IPS-18c (cell line): ENCODE measurements at regions not wholly inside any gene's neighbourhood (a gene's known extent, or its start where the extent isn't known, plus 50 kb on each side); places are given as distances from the start of the nearest gene placed in this dataset.

Source experiments
- H3K4me3 ChIP-seq: 2 replicates; pipeline ENCODE4 v1.7.0; 2013; ENCODE audit warnings: low read depth, mild to moderate bottlenecking, low read length, moderate library complexity; ENCODE audit not compliant: insufficient read depth
- H3K9me3 ChIP-seq: one replicate; pipeline ENCODE4 v1.6.1; 2013; ENCODE audit warnings: mild to moderate bottlenecking, low read length, moderate library complexity; ENCODE audit not compliant: control insufficient read depth, insufficient read depth

DNA sequence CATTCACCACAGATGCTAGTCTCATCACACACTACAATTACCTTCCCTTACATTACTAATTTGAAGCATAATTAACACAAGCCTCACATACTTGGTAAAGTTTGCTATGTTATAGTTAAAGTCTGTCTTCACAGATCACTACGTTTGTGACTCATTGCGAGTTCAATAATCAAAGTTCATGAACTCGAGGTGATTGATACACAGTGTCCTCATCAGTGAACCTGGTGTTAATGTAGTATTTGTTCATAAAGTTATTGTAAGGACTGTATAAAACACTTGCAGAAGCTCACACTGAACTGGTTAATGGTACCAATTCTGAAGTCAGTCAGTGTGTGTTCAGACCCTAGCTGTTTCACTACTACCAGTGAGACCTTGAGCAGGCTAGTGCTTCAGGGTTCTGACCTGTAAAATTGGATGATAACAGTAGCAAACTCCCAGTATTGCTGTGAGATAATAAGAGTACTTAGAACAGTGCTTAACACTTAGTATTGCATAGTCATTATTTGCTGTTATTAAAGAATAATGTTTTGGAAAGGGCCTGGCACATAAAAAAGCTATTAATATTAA is 313.3 kb downstream of the LIG4 start:
- Histone ChIP-seq H3K9me3 (no peaks in the 10 kb centered on the region), H3K4me3 (no peak overlapping the region)

GRCh38 chr13:107901230-107901629 is 314.1 kb downstream of the LIG4 start:
- Histone ChIP-seq H3K9me3 (no peaks in the 10 kb centered on the region), H3K4me3 (no peak overlapping the region)

GRCh38 chr13:107900775-107901174 is 314.6 kb downstream of the LIG4 start:
- Histone ChIP-seq H3K4me3 (no peak overlapping the region), H3K9me3 (no peaks in the 10 kb centered on the region)

DNA sequence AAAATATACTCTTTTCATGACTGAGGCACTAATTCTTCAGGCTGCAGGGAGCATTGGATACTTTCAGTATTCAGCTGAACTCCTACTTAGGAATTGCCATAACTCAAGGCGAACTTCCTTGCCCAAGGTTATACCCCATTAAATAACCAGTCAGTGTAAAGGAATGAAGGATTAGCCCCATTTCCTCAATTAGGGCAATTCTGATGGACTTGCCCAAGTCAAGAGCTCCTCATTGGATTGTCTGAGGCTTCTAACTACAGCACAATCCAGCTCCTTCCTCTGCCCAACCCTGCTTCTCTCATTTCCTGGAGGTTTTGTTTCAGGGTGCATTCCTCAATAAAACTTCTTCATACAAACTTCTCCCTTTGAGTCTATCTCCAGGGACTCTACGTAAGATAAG is 329.2 kb downstream of the LIG4 start:
- Histone ChIP-seq H3K9me3 (no peaks in the 10 kb centered on the region), H3K4me3 (no peak overlapping the region)

- H3K9me3 ChIP-seq = no peaks in the 10 kb centered on the region
- no peak overlapping the region for H3K4me3 ChIP-seq
Measured at GRCh38 chr13:107884564-107884963, 330.8 kb downstream of the LIG4 start.

DNA sequence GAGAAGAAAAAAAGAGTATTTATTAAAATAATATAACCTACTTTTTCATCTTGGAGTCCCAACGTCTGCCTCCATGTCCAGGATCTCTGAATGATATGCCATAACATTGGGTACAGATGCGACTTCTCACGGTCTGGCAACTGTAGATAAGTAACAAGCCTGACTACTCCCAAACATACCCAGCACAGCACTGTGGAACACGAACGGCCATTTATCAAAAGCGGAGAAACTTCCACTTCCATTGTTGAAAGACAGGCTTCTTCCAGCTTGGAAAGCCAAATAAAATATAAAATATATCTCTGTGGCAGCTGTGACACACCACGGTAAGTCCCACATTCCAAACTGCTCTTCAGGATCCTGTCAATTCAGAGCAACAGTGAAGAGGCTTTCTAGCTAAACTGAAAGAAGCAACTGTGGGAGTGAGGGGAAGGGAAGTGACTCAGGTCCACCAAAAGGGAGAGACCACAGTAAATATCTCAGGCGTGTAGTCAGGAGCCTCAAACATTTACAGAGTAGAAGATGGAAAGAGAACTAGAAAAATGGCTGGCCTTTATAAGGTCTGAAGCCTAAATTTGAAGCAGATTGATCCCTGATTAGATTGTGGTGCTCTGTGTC is 331.7 kb downstream of the LIG4 start:
- no peaks in the 10 kb centered on the region for H3K9me3 ChIP-seq
- no peak overlapping the region for H3K4me3 ChIP-seq

DNA sequence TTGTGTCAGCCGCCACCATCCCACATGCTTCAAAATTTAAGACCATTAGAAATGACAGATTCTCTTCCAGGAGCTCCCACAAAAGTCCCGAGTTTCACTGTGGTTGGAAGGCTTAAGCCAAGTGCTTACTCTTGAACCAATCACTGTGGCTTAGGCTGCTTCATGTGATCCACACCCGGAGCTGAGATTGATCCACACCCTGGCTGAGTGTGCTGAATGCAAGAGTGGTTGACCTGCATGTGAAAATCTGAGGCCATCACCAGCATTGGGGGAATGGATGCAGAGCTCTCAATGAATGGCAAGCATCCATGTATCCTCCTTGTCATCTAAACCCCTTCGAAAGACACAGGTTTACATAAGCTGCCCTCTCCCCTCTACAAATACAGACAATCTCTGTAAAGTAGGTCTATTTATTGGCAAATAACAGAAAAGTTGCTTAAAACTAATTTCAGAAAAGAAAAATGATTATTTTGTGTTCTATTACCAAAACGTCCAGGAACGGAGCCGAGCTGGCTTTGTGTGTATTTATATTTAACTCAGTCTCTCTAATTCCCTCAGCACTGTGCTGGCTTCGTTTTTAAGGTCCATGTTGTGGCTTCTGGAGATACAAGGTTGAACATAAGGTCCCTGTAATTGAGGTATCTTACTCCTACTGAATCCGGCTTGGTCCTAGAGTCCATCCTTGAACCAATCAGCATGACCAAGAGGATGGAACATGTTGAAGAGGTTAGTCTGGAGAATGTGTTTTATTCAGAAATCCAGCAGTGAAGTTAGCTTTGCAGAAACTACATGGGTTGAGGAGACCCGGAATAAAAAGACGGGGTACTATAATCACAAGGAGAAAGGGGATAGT is 332.4 kb downstream of the LIG4 start:
- Histone ChIP-seq H3K9me3 (no peaks in the 10 kb centered on the region), H3K4me3 (no peak overlapping the region)

GRCh38 chr13:107881362-107881761 is 334.0 kb downstream of the LIG4 start:
- Histone ChIP-seq H3K4me3 (no peak overlapping the region), H3K9me3 (no peaks in the 10 kb centered on the region)

- Histone ChIP-seq H3K4me3 (no peak overlapping the region), H3K9me3 (no peaks in the 10 kb centered on the region)
Measured at GRCh38 chr13:107874456-107874855, 340.9 kb downstream of the LIG4 start.

- H3K4me3 ChIP-seq = no peak overlapping the region
- H3K9me3 ChIP-seq = no peaks in the 10 kb centered on the region
Measured at GRCh38 chr13:107873926-107874325, 341.4 kb downstream of the LIG4 start.

GRCh38 chr13:107870400-107870799 is 344.9 kb downstream of the LIG4 start:
- no peaks in the 10 kb centered on the region for H3K9me3 ChIP-seq
- no peak overlapping the region for H3K4me3 ChIP-seq

DNA sequence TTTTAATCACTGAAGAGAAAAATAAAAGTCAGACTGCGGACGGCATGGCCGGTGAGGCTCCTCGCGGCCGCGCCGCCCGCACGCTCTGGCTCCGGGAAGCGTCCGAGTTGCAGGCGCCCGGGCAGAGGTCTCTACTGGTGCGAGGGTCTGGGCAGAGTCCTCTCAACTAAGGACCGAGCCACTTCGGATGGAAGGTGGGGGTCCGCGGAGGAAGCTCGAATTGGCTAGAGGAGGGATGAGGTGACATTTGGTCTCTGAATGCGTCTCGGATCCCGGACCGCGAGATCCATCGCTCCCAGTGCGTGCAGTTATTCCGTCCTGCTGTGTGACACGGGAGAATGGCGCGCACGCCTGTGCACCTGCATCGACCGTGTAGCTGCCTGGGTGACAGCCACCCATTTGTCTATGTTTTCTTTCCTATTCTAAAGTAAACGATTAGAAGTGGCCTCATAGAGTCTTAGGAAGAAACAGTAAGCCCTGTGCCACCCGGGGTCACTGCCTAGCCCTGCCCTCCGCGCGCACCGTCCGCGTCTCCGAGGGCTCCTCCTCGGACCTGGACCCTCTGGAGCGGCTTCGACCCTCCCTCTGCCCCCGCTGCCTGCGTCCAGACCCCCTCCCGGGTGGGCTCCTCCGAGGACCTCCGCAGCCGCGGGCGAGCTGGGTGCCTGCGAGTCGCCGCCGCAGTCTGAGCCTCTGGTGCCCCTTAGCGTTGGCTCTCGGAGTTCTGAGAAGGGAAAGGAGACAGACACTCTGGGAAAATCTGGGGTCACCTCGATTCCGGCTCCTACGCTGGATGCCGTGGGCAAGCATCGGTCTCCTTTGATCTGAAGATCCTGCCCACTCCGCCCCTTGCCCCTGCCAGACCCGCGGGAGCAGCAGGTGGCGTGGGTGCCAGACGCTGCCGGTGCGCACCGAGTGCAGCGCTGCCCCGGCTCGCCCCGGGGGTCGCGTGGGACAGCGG is 347.4 kb downstream of the LIG4 start:
- Histone ChIP-seq H3K9me3 (no peaks in the 10 kb centered on the region), H3K4me3 (peak overlapping the region; percentile 81)

DNA sequence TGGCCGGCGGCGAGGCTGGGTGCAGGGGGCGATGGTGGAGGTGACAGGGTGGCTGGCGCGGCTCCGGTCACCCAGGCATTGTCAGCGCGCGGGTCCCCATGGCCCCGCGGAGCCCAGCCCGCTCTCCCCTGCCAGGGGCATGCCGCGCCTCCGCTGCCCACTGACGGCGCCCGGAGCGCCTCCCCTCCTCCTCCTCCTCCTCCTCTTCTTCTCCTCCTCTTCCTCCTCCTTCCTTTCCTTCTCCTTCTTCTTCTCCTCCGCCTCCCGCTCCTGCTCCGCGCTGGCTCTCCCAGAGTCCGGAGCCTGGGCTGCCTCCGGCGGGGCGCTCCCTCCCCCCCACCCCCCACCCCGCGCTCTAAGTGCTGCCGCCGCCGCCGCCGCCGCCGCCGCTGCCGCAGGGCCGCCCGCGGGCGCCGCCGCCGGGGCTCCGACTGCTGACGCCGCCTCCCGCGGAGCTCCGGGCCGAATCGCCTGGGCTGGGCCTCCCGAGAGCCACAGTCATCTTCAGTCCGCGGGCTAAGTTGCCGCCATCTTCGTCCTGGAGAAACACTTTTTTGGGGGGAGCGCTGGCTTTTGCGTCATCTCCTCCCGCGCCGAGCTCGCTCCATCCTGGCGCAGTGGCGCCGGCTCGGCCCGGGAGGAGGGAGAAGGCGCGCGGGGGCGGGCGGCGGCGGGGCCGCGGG is 348.3 kb downstream of the LIG4 start:
- no peaks in the 10 kb centered on the region for H3K9me3 ChIP-seq
- H3K4me3 ChIP-seq = peak overlapping the region; percentile 81

- peak overlapping the region; percentile 81 for H3K4me3 ChIP-seq
- H3K9me3 ChIP-seq = no peaks in the 10 kb centered on the region
Measured at GRCh38 chr13:107866032-107866940, 349.1 kb downstream of the LIG4 start.

DNA sequence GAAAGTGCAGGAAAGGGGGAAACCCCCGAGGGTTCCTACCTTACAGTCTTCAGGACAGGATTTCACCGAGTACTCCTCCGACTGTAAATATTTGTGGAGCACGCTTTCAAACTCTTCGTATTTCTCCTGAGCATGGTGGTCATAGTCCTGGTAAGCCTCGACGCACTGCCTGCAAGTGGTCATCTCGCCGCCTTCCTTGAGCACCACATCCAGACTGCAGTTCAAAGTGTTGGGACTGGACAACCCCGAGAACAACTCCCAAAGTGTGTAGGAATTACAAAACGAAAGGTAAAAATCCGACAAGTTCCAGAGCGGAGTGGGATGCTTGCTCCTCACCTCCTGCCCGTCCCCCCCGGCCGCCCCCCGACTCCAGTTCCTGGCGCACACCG is 349.7 kb downstream of the LIG4 start:
- H3K4me3 ChIP-seq = peak overlapping the region; percentile 81

GRCh38 chr13:107865318-107865575 is 350.1 kb downstream of the LIG4 start:
- peak overlapping the region; percentile 81 for H3K4me3 ChIP-seq

More for the DNA sequence above, 349.7 kb downstream of the LIG4 start:
- no peaks in the 10 kb centered on the region for H3K9me3 ChIP-seq

More at GRCh38 chr13:107865318-107865575, 350.1 kb downstream of the LIG4 start:
- H3K9me3 ChIP-seq = no peaks in the 10 kb centered on the region
